Small intestine (tissue), 7 donors: ENCODE measurements at regions not wholly inside any gene's neighbourhood (a gene's known extent, or its start where the extent isn't known, plus 50 kb on each side); places are given as distances from the start of the nearest gene placed in this dataset.

Experiments used
- DNase-seq, 2 donors: peaks; one replicate each; pipeline versions ENCODE4 v3.0.0 to v3.0.0-alpha.2; 2013
- FAIRE-seq: peaks from 2 replicates; lab custom pipeline; 2012; peaks lifted over from hg19 to GRCh38; lab: Jason Lieb, UNC
- H3K27ac ChIP-seq, 3 donors: one replicate each; pipeline ENCODE4 v1.5.1; 2013; ENCODE audit warnings: low read length in 2 of 3, mild to moderate bottlenecking in 2 of 3, control low read depth in 1 of 3, inconsistent platforms in 1 of 3, low read depth in 1 of 3, moderate library complexity in 1 of 3
- H3K27me3 ChIP-seq, 3 donors: one replicate each; pipeline ENCODE4 v1.6.1; 2013; ENCODE audit warnings: low read length in 3 of 3, inconsistent platforms in 1 of 3; ENCODE audit not compliant: control insufficient read depth in 3 of 3, insufficient read depth in 3 of 3
- H3K36me3 ChIP-seq, 3 donors: one replicate each; pipeline ENCODE4 v1.6.1; 2013; ENCODE audit warnings: low read length in 3 of 3, inconsistent platforms in 1 of 3, low read depth in 1 of 3, mild to moderate bottlenecking in 1 of 3, moderate library complexity in 1 of 3; ENCODE audit not compliant: control insufficient read depth in 3 of 3, insufficient read depth in 2 of 3
- H3K4me1 ChIP-seq, 3 donors: one replicate each; pipeline ENCODE4 v1.6.1; 2013; ENCODE audit warnings: low read length in 2 of 3, inconsistent platforms in 1 of 3, low read depth in 1 of 3, mild to moderate bottlenecking in 1 of 3, moderate library complexity in 1 of 3; ENCODE audit not compliant: control insufficient read depth in 3 of 3, insufficient read depth in 2 of 3
- H3K4me3 ChIP-seq, 3 donors: one replicate each; pipeline ENCODE4 v1.5.1; 2013; ENCODE audit warnings: low read length in 3 of 3, control low read depth in 1 of 3, inconsistent platforms in 1 of 3, low read depth in 1 of 3, mild to moderate bottlenecking in 1 of 3, moderate library complexity in 1 of 3
- H3K9me3 ChIP-seq, 2 donors: one replicate each; pipeline ENCODE4 v1.6.1; 2013; ENCODE audit warnings: low read depth in 1 of 2, low read length in 1 of 2; ENCODE audit not compliant: control insufficient read depth in 2 of 2, insufficient read depth in 1 of 2
- WGBS, 3 donors: extraction: QIAGEN DNeasy Blood & Tissue Kit; methylation state at CpG; one replicate each; pipeline ENCODE4 v1.1.7; 2013; 5-methylcytosine and 5-hydroxymethylcytosine counted together
- donor health status: healthy with polysubstance abuse.
- donor health status: control.
- donor health status: control.
- donor health status: Bipolar disorder and iron deficiency.
- donor health status: healthy.

DNA sequence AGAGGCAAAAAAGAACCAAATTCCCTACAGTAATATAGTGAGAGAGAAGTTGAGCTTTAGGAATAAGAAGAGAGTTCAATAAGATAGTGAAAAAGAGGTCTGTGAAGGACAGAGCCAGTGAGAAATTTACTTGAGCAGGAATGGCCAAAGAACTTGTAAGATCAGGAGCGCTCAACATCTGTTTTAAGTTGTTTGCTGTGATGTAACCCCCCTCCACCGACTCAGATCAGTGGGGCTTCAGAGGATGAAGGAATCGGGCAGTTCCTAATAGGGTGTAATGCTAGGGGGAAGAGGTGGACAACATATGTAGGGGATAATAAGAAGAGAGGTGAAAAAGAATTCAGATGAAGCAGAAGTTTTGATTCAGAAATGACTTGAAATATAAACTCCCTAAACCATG is 85.3 kb upstream of the FNDC3A start:
- FAIRE-seq (no peak), DNase-seq (no peak)
- Histone ChIP-seq H3K36me3 (no peaks in the 10 kb centered on the region), H3K9me3 (no peaks in the 10 kb centered on the region), H3K4me1 (no peaks in the 10 kb centered on the region), H3K27ac (no peak overlapping the region), H3K4me3 (no peak overlapping the region), H3K27me3 (no peaks in the 10 kb centered on the region)
- WGBS, 3 donors = 61 to 79% (median 68%) methylated on average over 3 of the region's 3 CpGs

DNA sequence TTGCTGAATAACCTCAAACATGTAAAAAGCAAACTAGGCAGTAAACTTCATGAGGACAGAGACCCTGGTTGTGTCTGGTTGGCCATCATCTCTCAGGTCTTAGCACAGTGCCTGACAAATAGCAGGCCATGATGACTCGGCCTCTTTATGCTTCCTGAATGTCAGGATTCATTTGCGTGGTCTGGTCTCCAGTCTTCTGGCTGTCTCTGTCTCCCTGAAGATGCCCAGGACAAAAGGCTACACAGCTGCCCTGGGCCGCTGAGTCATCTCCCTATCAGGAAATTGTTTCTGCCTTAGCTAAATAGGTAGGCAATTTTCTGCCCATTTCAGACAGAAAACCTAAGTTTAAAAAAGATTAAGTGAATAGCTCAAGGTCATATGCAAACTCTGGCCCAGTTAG is 84.1 kb upstream of the FNDC3A start:
- Histone ChIP-seq H3K4me1 (no peaks in the 10 kb centered on the region), H3K9me3 (no peaks in the 10 kb centered on the region), H3K4me3 (no peak overlapping the region), H3K36me3 (no peaks in the 10 kb centered on the region), H3K27ac (no peak overlapping the region), H3K27me3 (no peaks in the 10 kb centered on the region)
- WGBS, 3 donors = 64 to 83% (median 69%) methylated on average over 3 of the region's 3 CpGs
- DNase-seq (no peak), FAIRE-seq (no peak)

DNA sequence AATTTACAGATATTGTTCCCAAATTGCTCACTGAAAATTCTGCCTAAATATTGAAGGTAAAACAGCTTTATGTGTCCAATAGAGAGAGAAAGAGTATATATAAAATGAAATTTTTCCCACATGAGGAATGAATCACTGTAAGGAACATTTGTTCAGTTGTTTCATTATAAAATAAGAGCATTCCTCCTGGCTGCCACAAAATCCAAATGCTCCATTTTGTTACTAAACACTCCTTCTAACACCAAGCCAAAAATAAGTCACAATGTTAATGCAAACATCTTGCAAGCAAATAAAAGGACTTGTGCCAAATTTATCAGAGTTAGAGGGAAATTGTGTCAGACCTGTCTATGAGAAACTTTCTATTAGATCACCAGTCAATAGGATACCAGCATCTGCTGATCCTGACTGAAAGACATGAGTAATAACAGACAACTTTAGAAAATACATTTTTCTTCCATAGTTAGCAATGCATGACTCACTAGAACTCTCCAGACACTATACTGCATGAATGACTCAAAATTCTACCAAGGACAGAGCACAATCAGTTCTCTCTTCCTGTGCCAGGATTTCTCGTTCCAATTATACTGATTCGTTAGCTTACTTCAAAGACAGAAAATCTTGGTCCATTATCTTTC is 83.5 kb upstream of the FNDC3A start:
- no peaks in the 10 kb centered on the region for H3K27me3 ChIP-seq
- no peaks in the 10 kb centered on the region for H3K9me3 ChIP-seq
- H3K36me3 ChIP-seq = no peaks in the 10 kb centered on the region
- H3K4me1 ChIP-seq = no peaks in the 10 kb centered on the region
- WGBS, 3 donors = 48 to 58% (median 50%) methylated on average over 2 of the region's 2 CpGs
- DNase-seq (no peak), FAIRE-seq (no peak)
- no peak overlapping the region for H3K4me3 ChIP-seq
- H3K27ac ChIP-seq = no peak overlapping the region

DNA sequence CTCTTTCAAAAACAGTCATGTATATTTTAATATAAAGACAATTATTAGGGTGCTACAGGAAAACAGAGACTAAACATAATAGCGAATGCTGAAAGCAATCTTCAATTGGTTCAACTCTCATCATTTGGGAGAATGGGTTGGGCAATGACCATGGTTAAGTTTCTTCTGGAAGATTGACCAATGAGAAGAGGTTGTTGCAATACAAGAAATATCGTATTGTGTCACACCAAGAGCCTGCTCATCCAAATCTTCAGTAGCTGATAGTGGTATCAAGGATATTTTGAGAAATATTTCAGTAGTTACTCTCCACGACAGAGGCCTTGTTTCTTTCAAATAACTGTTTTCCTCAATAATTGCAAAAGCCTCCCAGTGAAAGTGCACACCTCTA is 83.0 kb upstream of the FNDC3A start:
- Histone ChIP-seq H3K4me1 (no peaks in the 10 kb centered on the region), H3K4me3 (no peak overlapping the region), H3K27ac (no peak overlapping the region), H3K9me3 (no peaks in the 10 kb centered on the region), H3K36me3 (no peaks in the 10 kb centered on the region), H3K27me3 (no peaks in the 10 kb centered on the region)
- DNase-seq (no peak), FAIRE-seq (no peak)
- 86 to 96% (median 89%) methylated on average over 3 of the region's 3 CpGs for WGBS, 3 donors

DNA sequence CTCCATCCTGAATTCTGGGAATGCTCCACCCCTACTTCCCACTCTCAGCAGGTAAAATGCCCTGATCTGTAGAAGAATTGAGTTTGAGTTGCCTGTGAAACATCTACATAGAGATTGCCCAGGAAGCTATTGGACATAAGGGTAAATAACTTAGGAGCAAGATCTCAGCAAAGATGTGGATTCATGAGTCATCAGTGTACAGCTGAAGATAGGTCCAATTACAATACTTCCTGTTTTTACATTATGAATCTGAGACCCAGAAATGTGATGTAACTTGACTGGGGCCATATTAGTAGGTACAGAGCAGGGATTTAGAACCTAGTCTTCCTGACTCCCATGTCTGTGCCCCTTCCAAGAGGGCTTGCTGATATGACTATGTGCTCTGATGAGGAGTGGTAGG is 79.4 kb upstream of the FNDC3A start:
- Histone ChIP-seq H3K9me3 (no peaks in the 10 kb centered on the region), H3K4me1 (no peaks in the 10 kb centered on the region), H3K36me3 (no peaks in the 10 kb centered on the region), H3K4me3 (no peak overlapping the region), H3K27ac (no peak overlapping the region), H3K27me3 (no peaks in the 10 kb centered on the region)
- FAIRE-seq (no peak), DNase-seq (no peak)

DNA sequence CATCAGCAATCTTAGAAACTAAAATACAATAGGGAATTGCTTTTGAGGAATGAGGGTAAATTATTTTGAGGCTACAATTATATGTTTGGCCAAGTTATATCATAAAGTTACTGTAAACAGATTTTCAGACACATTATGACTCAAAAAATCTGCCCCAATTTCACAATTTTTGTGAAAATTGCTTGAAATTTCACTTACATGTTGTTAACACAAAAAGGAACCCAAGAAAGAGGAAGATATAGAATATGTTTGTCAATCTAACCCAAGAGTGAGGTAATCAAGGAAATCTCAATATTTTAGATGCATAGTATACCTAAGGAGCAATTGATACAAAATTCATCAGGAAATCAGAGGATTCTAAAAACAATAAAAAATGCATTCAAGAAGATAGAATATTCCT is 73.9 kb upstream of the FNDC3A start:
- DNase-seq (no peak), FAIRE-seq (no peak)
- no peaks in the 10 kb centered on the region for H3K36me3 ChIP-seq
- H3K27me3 ChIP-seq = no peaks in the 10 kb centered on the region
- no peak overlapping the region for H3K4me3 ChIP-seq
- H3K27ac ChIP-seq = no peak overlapping the region
- peaks cover 0 to 2% (median 0%) of the 10 kb centered on the region in 3 donors for H3K4me1 ChIP-seq
- H3K9me3 ChIP-seq = peaks cover 0 to 4% of the 10 kb centered on the region in 2 donors

DNA sequence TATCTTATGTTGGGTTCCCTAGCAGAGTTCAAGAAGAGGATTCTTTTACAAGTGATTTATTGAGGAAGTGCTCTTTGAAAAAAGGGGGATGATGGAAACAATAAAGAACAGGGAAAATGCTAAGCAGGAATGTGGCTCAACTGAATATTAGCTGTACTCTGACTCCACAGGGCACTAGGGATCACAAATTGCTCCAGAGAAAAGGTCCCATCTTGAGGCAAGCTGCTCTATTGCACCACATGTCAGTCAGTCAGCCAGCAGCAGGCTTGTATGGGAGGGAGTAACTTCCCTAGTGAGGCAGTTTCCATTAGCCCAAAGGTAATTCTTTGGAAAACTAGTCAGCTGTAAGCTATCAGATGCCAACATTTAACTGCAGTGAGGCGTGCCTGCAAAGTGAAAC is 73.3 kb upstream of the FNDC3A start:
- WGBS, 3 donors = 16 to 52% (median 22%) methylated on average over 1 of the region's 1 CpG
- peak; percentile 4 to 44 for DNase-seq

DNA sequence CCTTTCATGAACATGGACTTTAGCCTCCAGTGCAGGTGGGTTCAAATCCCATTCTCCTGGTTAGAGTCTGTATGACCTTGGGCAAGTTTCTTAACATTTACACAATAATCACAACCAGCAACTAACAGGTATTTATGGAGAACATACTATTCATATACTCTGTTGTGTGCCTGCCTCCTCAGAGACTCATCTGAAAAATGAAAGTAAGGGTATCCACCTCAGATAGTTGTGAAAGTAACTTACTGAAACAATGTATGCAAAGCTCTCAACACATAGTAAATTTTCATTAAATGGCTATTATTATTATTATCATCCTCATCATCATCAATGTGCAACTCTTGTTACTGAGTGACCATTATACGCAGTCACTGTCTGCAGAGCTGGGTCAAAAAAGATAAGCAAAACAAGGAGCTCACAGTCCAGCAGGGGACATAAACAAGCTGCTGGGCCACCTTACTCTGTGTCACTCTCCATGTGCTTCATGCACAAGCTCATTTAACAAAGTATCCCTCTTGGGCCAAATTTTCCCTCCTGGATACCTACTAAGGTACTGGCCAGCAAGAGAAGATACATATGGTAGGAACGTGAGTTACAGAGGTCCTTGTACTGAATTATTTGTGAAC is 70.9 kb upstream of the FNDC3A start:
- 85 to 92% (median 88%) methylated on average over 2 of the region's 2 CpGs for WGBS, 3 donors
- no peak overlapping the region for H3K27ac ChIP-seq
- H3K4me1 ChIP-seq = peaks cover 0 to 2% (median 0%) of the 10 kb centered on the region in 3 donors
- FAIRE-seq (no peak), DNase-seq (no peak)
- no peaks in the 10 kb centered on the region for H3K36me3 ChIP-seq
- H3K27me3 ChIP-seq = no peaks in the 10 kb centered on the region
- H3K9me3 ChIP-seq = peaks cover 0 to 4% of the 10 kb centered on the region in 2 donors
- no peak overlapping the region for H3K4me3 ChIP-seq

More for the DNA sequence above, 73.3 kb upstream of the FNDC3A start:
- no peak for FAIRE-seq
- no peaks in the 10 kb centered on the region for H3K36me3 ChIP-seq
- H3K9me3 ChIP-seq = peaks cover 0 to 4% of the 10 kb centered on the region in 2 donors
- H3K27ac ChIP-seq = no peak overlapping the region
- H3K27me3 ChIP-seq = no peaks in the 10 kb centered on the region
- no peak overlapping the region for H3K4me3 ChIP-seq
- peaks cover 0 to 2% (median 0%) of the 10 kb centered on the region in 3 donors for H3K4me1 ChIP-seq

DNA sequence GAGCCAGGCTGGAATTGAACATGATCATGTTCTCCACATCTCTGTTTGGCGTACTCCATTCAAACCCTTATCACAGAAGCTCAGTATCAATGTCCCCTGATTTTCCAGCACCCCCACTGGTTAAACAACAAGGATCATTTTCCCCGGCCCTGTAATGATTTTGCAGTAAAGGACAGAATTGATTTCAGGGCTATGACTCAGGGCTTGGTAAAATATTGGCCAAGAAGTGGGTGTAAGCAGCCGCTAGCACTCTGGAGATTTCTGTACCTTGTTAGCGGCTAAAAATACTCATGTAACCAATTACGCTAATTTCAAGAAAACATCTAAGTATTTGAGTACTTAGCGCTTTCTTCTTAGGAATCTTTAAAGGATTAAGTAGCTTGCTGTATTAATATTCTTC is 69.5 kb upstream of the FNDC3A start:
- no peaks in the 10 kb centered on the region for H3K36me3 ChIP-seq
- H3K9me3 ChIP-seq = peaks cover 0 to 4% of the 10 kb centered on the region in 2 donors
- H3K27me3 ChIP-seq = no peaks in the 10 kb centered on the region
- H3K27ac ChIP-seq = peak overlapping the region in 1 of 3 donors; percentile 24
- 61 to 72% (median 67%) methylated on average over 6 of the region's 6 CpGs for WGBS, 3 donors
- H3K4me3 ChIP-seq = no peak overlapping the region
- peaks cover 0 to 2% (median 0%) of the 10 kb centered on the region in 3 donors for H3K4me1 ChIP-seq
- DNase-seq (peak in 1 of 2 donors; percentile 21), FAIRE-seq (no peak)
